ENCODE measurements at regions not wholly inside any gene's neighbourhood (a gene's known extent, or its start where the extent isn't known, plus 50 kb on each side); places are given as distances from the start of the nearest gene placed in this dataset.
A peak's percentile ranks its signal among the peaks of the same experiment; 100 is the strongest.

DNA sequence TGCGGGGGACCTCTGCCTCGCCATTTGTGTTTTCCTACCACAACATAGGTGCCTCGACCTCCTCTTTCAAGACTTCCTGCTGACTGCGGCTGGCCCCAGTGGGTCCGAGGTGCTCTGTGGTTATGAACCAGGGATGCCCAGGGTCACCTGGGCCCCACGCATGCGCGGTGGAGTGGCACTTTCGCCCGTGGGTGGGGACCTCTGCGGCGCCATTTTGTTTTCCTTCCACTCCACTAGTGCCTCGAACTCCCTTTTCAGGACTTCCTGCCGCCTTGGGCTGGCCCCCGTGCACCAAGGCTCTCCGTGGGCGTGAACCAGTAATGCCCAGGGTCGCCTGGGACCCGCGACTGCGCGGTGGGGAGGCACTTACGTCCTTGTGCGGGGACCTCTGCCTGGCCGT is 351.6 kb downstream of the ALG10 start:
- Histone ChIP-seq H3K9ac (ENCODE audit: low read depth in 1 of 2, low read length in 2 of 2) (no peak overlapping the region), H3K9me3 (ENCODE audit: control insufficient read depth in 4 of 4, low read length in 3 of 4) (peaks cover 5 to 32% (median 12%) of the 10 kb centered on the region in 4 donors), H3K4me3 (ENCODE audit: low read depth in 1 of 3, low read length in 3 of 3) (no peak overlapping the region), H3K27me3 (ENCODE audit: control insufficient read depth in 4 of 4, insufficient read depth in 4 of 4, low read length in 3 of 4) (no peaks in the 10 kb centered on the region), H3K4me1 (ENCODE audit: control insufficient read depth in 4 of 4, insufficient read depth in 4 of 4, low read length in 3 of 4) (no peaks in the 10 kb centered on the region), H3K27ac (ENCODE audit: low read depth in 1 of 2, low read length in 2 of 2) (no peak overlapping the region), H3K36me3 (ENCODE audit: control insufficient read depth in 4 of 4, insufficient read depth in 3 of 4, low read depth in 1 of 4, low read length in 3 of 4) (no peaks in the 10 kb centered on the region)
- WGBS: 66% methylated on average over 25 of the region's 25 CpGs
- DNase-seq (ENCODE audit: low spot score): no peak
- no peak for TF ChIP-seq YY1 (IDR thresholded peaks at IDR 0.05)
- no peak for TF ChIP-seq HNF4A (conservative IDR thresholded peaks at IDR 0.05)

DNA sequence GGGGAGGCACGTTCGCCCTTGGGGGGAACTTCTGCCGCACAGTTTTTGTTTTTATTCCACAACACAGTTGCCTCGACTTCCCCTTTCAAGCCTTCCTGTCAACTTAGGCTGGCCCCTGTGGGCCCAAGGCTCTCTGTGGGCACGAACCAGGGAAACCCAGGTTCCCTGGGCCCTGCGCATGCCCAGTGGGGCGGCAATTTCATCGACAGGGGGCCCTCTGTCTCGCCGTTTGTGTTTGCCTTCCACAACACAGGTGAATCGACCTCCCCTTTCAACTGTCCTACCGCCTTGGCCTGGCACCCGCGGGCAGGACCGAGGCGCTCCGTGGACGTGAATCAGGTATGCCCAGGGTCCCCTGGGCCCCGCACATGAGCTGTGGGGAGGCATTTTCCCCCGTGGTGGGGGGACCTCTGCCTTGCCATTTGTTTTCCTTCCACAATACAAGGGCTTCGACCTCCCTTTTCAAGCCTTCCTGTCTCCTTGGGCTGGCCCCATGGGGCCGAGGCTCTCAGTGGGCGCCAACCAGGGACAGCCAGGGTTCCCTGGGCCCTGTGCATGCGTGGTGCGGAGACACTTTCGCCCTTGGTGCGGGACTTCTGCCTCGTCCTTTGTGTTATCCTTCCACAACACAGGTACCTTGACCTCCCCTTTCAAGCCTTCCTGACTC is 354.0 kb downstream of the ALG10 start:
- DNase-seq (ENCODE audit: low spot score): no peak
- Histone ChIP-seq H3K36me3 (ENCODE audit: control insufficient read depth in 4 of 4, insufficient read depth in 3 of 4, low read depth in 1 of 4, low read length in 3 of 4) (no peaks in the 10 kb centered on the region), H3K27ac (ENCODE audit: low read depth in 1 of 2, low read length in 2 of 2) (no peak overlapping the region), H3K9me3 (ENCODE audit: control insufficient read depth in 4 of 4, low read length in 3 of 4) (peaks cover 2 to 28% (median 15%) of the 10 kb centered on the region in 4 donors), H3K4me3 (ENCODE audit: low read depth in 1 of 3, low read length in 3 of 3) (peak overlapping the region in 1 of 3 donors; percentile 13), H3K27me3 (ENCODE audit: control insufficient read depth in 4 of 4, insufficient read depth in 4 of 4, low read length in 3 of 4) (peaks cover 0 to 4% (median 0%) of the 10 kb centered on the region in 4 donors), H3K9ac (ENCODE audit: low read depth in 1 of 2, low read length in 2 of 2) (no peak overlapping the region), H3K4me1 (ENCODE audit: control insufficient read depth in 4 of 4, insufficient read depth in 4 of 4, low read length in 3 of 4) (no peaks in the 10 kb centered on the region)
- TF ChIP-seq, protein P1, sequence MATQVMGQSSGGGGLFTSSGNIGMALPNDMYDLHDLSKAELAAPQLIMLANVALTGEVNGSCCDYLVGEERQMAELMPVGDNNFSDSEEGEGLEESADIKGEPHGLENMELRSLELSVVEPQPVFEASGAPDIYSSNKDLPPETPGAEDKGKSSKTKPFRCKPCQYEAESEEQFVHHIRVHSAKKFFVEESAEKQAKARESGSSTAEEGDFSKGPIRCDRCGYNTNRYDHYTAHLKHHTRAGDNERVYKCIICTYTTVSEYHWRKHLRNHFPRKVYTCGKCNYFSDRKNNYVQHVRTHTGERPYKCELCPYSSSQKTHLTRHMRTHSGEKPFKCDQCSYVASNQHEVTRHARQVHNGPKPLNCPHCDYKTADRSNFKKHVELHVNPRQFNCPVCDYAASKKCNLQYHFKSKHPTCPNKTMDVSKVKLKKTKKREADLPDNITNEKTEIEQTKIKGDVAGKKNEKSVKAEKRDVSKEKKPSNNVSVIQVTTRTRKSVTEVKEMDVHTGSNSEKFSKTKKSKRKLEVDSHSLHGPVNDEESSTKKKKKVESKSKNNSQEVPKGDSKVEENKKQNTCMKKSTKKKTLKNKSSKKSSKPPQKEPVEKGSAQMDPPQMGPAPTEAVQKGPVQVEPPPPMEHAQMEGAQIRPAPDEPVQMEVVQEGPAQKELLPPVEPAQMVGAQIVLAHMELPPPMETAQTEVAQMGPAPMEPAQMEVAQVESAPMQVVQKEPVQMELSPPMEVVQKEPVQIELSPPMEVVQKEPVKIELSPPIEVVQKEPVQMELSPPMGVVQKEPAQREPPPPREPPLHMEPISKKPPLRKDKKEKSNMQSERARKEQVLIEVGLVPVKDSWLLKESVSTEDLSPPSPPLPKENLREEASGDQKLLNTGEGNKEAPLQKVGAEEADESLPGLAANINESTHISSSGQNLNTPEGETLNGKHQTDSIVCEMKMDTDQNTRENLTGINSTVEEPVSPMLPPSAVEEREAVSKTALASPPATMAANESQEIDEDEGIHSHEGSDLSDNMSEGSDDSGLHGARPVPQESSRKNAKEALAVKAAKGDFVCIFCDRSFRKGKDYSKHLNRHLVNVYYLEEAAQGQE (IDR thresholded peaks at IDR 0.05): no peak
- TF ChIP-seq, protein P2, sequence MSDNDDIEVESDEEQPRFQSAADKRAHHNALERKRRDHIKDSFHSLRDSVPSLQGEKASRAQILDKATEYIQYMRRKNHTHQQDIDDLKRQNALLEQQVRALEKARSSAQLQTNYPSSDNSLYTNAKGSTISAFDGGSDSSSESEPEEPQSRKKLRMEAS (IDR thresholded peaks at IDR 0.05): no peak
- TF ChIP-seq EGR1 (IDR thresholded peaks at IDR 0.05; ENCODE audit: low read depth in 2 of 2) (no peak), RAD21 (IDR thresholded peaks at IDR 0.05) (no peak), FOXA2 (IDR thresholded peaks at IDR 0.05) (no peak), JUND (IDR thresholded peaks at IDR 0.05) (no peak), FOXA1 (IDR thresholded peaks at IDR 0.05) (no peak), RXRA (IDR thresholded peaks at IDR 0.05) (no peak)
- 66% methylated on average over 28 of the region's 28 CpGs for WGBS

DNA sequence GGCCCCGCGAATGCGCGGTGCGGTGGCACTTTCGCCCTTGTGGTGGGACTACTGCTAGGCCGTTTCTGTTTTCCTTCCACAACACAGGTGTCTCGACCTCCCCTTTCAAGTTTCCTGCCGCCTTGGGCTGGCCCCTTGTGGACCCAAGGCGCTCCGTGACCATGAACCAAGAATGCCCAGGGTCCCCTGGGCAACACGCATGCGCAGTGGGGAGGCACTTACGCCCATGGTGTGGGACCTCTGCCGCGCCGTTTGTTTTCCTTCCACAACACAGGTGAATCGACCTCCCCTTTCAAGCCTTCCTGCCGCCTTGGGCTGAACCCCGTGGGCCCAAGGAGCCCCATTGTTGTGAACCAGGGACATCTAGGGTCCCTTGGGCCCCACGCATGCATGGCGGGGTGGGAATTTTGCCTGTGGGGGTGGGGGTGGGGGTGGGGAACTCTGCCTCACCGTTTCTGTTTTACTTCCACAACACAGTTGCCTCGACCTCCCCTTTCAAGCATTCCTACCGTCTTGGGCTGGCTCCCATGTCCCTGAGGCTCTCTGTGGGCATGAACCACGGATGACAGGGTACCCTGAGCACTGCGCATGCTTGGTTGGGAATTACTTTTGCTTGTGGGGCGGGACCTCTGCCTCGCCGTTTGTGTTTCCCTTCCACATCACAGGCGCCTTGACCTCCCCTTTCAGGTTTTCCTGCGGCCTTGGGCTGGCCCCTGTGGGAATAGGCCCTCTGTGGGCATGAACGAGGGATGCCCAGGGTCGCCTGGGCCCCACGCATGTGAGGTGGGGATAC is 355.1 kb downstream of the ALG10 start:
- Histone ChIP-seq H3K4me3 (ENCODE audit: low read depth in 1 of 3, low read length in 3 of 3) (no peak overlapping the region), H3K9ac (ENCODE audit: low read depth in 1 of 2, low read length in 2 of 2) (no peak overlapping the region), H3K27ac (ENCODE audit: low read depth in 1 of 2, low read length in 2 of 2) (no peak overlapping the region), H3K4me1 (ENCODE audit: control insufficient read depth in 4 of 4, insufficient read depth in 4 of 4, low read length in 3 of 4) (no peaks in the 10 kb centered on the region), H3K27me3 (ENCODE audit: control insufficient read depth in 4 of 4, insufficient read depth in 4 of 4, low read length in 3 of 4) (peaks cover 0 to 4% (median 0%) of the 10 kb centered on the region in 4 donors), H3K36me3 (ENCODE audit: control insufficient read depth in 4 of 4, insufficient read depth in 3 of 4, low read depth in 1 of 4, low read length in 3 of 4) (no peaks in the 10 kb centered on the region), H3K9me3 (ENCODE audit: control insufficient read depth in 4 of 4, low read length in 3 of 4) (peaks cover 3 to 28% (median 14%) of the 10 kb centered on the region in 4 donors)
- DNase-seq (ENCODE audit: low spot score): no peak
- 61% methylated on average over 35 of the region's 35 CpGs for WGBS
- TF ChIP-seq HNF4A (conservative IDR thresholded peaks at IDR 0.05): no peak
- TF ChIP-seq SP1 (IDR thresholded peaks at IDR 0.05): no peak
- no peak for TF ChIP-seq RXRA (IDR thresholded peaks at IDR 0.05)
- TF ChIP-seq, protein P3, sequence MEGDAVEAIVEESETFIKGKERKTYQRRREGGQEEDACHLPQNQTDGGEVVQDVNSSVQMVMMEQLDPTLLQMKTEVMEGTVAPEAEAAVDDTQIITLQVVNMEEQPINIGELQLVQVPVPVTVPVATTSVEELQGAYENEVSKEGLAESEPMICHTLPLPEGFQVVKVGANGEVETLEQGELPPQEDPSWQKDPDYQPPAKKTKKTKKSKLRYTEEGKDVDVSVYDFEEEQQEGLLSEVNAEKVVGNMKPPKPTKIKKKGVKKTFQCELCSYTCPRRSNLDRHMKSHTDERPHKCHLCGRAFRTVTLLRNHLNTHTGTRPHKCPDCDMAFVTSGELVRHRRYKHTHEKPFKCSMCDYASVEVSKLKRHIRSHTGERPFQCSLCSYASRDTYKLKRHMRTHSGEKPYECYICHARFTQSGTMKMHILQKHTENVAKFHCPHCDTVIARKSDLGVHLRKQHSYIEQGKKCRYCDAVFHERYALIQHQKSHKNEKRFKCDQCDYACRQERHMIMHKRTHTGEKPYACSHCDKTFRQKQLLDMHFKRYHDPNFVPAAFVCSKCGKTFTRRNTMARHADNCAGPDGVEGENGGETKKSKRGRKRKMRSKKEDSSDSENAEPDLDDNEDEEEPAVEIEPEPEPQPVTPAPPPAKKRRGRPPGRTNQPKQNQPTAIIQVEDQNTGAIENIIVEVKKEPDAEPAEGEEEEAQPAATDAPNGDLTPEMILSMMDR (IDR thresholded peaks at IDR 0.05; ENCODE audit: low read depth, low read length, missing input control): no peak
- TF ChIP-seq, protein P4, sequence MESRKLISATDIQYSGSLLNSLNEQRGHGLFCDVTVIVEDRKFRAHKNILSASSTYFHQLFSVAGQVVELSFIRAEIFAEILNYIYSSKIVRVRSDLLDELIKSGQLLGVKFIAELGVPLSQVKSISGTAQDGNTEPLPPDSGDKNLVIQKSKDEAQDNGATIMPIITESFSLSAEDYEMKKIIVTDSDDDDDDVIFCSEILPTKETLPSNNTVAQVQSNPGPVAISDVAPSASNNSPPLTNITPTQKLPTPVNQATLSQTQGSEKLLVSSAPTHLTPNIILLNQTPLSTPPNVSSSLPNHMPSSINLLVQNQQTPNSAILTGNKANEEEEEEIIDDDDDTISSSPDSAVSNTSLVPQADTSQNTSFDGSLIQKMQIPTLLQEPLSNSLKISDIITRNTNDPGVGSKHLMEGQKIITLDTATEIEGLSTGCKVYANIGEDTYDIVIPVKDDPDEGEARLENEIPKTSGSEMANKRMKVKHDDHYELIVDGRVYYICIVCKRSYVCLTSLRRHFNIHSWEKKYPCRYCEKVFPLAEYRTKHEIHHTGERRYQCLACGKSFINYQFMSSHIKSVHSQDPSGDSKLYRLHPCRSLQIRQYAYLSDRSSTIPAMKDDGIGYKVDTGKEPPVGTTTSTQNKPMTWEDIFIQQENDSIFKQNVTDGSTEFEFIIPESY (IDR thresholded peaks at IDR 0.05): no peak
- TF ChIP-seq GABPA (IDR thresholded peaks at IDR 0.05 in 1 of 2, conservative IDR thresholded peaks at IDR 0.05 in 1 of 2): no peak
- TF ChIP-seq, protein P5, sequence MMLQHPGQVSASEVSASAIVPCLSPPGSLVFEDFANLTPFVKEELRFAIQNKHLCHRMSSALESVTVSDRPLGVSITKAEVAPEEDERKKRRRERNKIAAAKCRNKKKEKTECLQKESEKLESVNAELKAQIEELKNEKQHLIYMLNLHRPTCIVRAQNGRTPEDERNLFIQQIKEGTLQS (IDR thresholded peaks at IDR 0.05): no peak
- TF ChIP-seq HNF4G (IDR thresholded peaks at IDR 0.05): no peak
- TF ChIP-seq JUND (IDR thresholded peaks at IDR 0.05): no peak
- no peak for TF ChIP-seq EGR1 (IDR thresholded peaks at IDR 0.05; ENCODE audit: low read depth in 2 of 2)
- TF ChIP-seq FOXA1 (IDR thresholded peaks at IDR 0.05): no peak
- no peak for TF ChIP-seq TAF1 (conservative IDR thresholded peaks at IDR 0.05)
- no peak for TF ChIP-seq NR2F2 (IDR thresholded peaks at IDR 0.05)
- no peak for TF ChIP-seq RAD21 (IDR thresholded peaks at IDR 0.05)
